ENCODE measurements at regions not wholly inside any gene's neighbourhood (a gene's known extent, or its start where the extent isn't known, plus 50 kb on each side); places are given as distances from the start of the nearest gene placed in this dataset.

DNA sequence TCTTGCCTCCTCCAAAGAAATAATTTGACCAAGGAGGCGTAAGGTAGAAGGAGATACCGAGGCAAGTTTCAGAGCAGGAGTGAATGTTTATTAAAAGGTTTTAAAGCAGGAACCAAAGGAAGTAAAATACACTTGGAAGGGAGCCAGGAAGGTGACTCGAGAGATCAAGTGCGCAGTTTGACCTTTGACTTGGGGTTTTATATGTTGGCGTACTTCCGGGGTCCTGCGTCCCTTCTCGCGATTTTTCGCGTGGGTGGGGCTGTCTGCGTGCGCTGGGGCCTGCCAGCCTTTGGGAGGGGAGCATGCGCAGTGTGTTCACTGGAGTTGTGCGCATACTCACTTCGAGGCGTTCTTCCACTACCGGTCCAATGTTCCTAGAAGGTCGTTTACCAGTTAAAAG, 166.0 kb upstream of the IRX2 start:
- no peak overlapping the region for H3K9ac ChIP-seq
- peaks cover 37% of the 10 kb centered on the region for H3K9me3 ChIP-seq
- H3K4me3 ChIP-seq = no peak overlapping the region
- no peaks in the 10 kb centered on the region for H3K27me3 ChIP-seq
- no peak for TF ChIP-seq Cebpa-rat (IDR thresholded peaks at IDR 0.05)
- no peak overlapping the region for H3K27ac ChIP-seq
- H3K4me2 ChIP-seq = no peak overlapping the region
- H4K20me1 ChIP-seq = no peaks in the 10 kb centered on the region
- no peaks in the 10 kb centered on the region for H3K36me3 ChIP-seq
- H3K4me1 ChIP-seq = no peaks in the 10 kb centered on the region

GRCh38 chr5:2917093-2917492, 165.6 kb upstream of the IRX2 start:
- Histone ChIP-seq H3K27ac (no peak overlapping the region), H3K36me3 (no peaks in the 10 kb centered on the region), H3K27me3 (no peaks in the 10 kb centered on the region), H3K9me3 (peaks cover 32% of the 10 kb centered on the region), H3K4me3 (no peak overlapping the region), H3K9ac (no peak overlapping the region), H3K4me2 (no peak overlapping the region), H3K4me1 (no peaks in the 10 kb centered on the region), H4K20me1 (no peaks in the 10 kb centered on the region)
- TF ChIP-seq Cebpa-rat (IDR thresholded peaks at IDR 0.05) = no peak

DNA sequence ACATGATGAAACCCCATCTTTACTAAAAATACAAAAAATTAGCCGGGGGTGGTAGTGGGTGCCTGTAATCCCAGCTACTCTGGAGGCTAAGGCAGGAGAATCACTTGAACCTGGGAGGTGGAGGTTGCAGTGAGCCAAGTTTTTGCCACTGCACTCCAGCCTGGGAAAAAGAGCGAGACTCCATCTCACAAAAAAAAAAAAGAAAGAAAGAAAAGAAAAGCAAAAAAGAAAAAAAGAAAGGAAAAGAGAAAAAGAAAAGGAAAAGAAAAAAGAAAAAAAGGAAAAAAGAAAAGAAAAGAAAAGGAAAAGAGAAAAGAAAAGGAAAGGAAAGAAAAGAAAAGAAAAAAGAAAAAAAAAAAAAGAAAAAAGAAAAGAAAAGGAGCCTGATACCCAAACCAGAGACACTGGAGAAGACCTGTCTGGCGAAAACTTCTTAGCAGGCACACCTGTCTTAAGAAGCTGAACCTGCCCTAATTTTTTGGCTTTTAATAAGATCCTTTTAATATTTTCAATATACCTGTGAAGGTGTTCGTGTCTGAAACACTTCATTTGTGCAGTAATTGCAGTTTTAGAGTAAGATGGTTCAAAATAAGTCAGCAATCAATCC, 164.7 kb upstream of the IRX2 start:
- no peak for TF ChIP-seq Cebpa-rat (IDR thresholded peaks at IDR 0.05)
- H3K4me2 ChIP-seq = no peak overlapping the region

GRCh38 chr5:2914981-2915484, 163.6 kb upstream of the IRX2 start:
- Histone ChIP-seq H3K4me2 (no peak overlapping the region), H3K36me3 (no peaks in the 10 kb centered on the region), H3K4me1 (no peaks in the 10 kb centered on the region), H3K27ac (no peak overlapping the region), H3K4me3 (no peak overlapping the region), H3K9ac (no peak overlapping the region), H4K20me1 (no peaks in the 10 kb centered on the region), H3K27me3 (no peaks in the 10 kb centered on the region), H3K9me3 (peaks cover 12% of the 10 kb centered on the region)
- no peak for TF ChIP-seq Cebpa-rat (IDR thresholded peaks at IDR 0.05)

More for the DNA sequence above, 164.7 kb upstream of the IRX2 start:
- Histone ChIP-seq H3K9ac (no peak overlapping the region), H3K27ac (no peak overlapping the region), H3K4me3 (no peak overlapping the region), H3K36me3 (no peaks in the 10 kb centered on the region), H3K9me3 (peaks cover 23% of the 10 kb centered on the region), H3K4me1 (no peaks in the 10 kb centered on the region), H4K20me1 (no peaks in the 10 kb centered on the region), H3K27me3 (no peaks in the 10 kb centered on the region)

DNA sequence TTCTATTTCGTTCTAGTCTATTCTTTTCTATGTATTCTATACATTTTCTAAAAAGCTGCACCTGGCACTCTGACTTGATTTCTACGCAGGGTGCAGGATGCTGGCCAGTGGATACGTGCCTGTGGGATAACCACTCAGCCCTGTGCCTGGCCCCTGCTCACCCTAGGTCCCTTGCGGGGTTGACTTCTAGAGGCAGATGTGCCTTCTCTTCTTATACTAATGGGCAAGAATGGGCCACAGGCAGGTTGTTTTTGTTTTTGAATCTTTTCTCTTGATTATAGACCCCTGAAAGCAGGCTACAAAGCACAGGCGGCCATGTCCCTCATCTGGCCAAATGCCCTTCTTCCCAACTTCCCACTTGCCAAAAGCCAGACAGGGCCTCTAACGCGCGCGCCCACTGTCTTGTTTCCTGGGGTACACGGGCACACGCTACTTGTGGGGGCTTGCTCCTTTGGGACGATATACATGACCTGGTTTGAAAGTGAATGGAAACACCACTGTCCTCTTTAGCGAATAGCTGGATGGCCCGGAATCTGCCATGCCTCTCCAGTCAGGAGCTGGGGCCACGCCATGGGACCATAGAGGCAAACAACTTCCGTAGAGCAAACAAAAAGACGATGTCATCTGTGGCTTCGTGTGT, 162.7 kb upstream of the IRX2 start:
- no peak overlapping the region for H3K4me3 ChIP-seq

DNA sequence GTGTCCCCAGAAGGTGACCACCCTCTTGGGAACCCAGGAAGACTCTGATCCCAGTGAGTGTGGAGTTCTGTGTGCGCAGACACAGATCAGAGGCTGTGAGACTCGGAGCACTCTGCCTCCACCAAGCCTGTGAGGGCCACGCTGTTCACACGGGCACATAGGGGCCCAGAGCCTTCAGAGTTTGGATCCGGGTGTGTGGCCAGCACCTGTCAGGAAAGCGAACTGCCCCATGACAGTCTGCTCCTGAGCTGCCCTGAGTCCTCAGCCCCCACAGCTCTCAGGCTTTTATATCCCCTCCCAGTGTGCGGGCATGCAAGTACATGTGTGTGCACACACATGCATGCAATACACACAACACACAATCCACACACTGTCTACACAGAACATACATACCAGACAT, 161.8 kb upstream of the IRX2 start:
- TF ChIP-seq Cebpa-rat (IDR thresholded peaks at IDR 0.05) = no peak
- H3K4me1 ChIP-seq = no peaks in the 10 kb centered on the region
- H3K36me3 ChIP-seq = no peaks in the 10 kb centered on the region
- H3K27ac ChIP-seq = no peak overlapping the region
- H3K27me3 ChIP-seq = no peaks in the 10 kb centered on the region
- H3K4me2 ChIP-seq = no peak overlapping the region
- H3K4me3 ChIP-seq = no peak overlapping the region
- H4K20me1 ChIP-seq = no peaks in the 10 kb centered on the region
- H3K9ac ChIP-seq = no peak overlapping the region
- H3K9me3 ChIP-seq = no peaks in the 10 kb centered on the region; the same call in 1 of the 2 replicates

More for the DNA sequence above, 162.7 kb upstream of the IRX2 start:
- no peak overlapping the region for H3K4me2 ChIP-seq
- no peaks in the 10 kb centered on the region for H3K27me3 ChIP-seq
- H3K4me1 ChIP-seq = no peaks in the 10 kb centered on the region
- no peak overlapping the region for H3K27ac ChIP-seq
- no peaks in the 10 kb centered on the region for H3K36me3 ChIP-seq
- H3K9ac ChIP-seq = no peak overlapping the region
- H4K20me1 ChIP-seq = no peaks in the 10 kb centered on the region
- TF ChIP-seq Cebpa-rat (IDR thresholded peaks at IDR 0.05) = no peak
- H3K9me3 ChIP-seq = peaks cover 3% of the 10 kb centered on the region; the same call in 1 of the 2 replicates

DNA sequence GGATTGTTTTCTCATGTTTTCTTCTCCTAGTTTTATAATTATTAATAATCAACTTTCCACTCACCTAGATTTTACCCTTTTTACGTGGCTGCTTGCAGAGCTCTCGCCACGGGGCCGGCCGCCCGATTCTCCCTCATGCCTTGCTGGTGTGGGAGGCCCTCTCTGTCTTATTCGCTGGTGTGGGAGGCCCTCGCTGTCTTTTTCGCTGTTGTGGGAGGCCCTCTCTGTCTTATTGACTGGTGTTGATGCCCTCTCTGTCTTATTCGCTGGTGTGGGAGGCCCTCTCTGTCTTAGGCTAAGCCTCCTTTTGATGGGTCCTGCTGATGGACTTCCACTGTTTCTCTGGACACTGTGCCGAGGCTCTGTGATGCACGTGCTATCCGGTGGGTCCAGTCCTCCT, 161.3 kb upstream of the IRX2 start:
- no peak overlapping the region for H3K4me2 ChIP-seq
- H3K27ac ChIP-seq = no peak overlapping the region
- no peaks in the 10 kb centered on the region for H4K20me1 ChIP-seq
- no peak overlapping the region for H3K9ac ChIP-seq
- no peak overlapping the region for H3K4me3 ChIP-seq
- no peaks in the 10 kb centered on the region; the same call in 1 of the 2 replicates for H3K9me3 ChIP-seq
- no peaks in the 10 kb centered on the region for H3K27me3 ChIP-seq
- TF ChIP-seq Cebpa-rat (IDR thresholded peaks at IDR 0.05) = no peak
- no peaks in the 10 kb centered on the region for H3K4me1 ChIP-seq
- no peaks in the 10 kb centered on the region for H3K36me3 ChIP-seq

DNA sequence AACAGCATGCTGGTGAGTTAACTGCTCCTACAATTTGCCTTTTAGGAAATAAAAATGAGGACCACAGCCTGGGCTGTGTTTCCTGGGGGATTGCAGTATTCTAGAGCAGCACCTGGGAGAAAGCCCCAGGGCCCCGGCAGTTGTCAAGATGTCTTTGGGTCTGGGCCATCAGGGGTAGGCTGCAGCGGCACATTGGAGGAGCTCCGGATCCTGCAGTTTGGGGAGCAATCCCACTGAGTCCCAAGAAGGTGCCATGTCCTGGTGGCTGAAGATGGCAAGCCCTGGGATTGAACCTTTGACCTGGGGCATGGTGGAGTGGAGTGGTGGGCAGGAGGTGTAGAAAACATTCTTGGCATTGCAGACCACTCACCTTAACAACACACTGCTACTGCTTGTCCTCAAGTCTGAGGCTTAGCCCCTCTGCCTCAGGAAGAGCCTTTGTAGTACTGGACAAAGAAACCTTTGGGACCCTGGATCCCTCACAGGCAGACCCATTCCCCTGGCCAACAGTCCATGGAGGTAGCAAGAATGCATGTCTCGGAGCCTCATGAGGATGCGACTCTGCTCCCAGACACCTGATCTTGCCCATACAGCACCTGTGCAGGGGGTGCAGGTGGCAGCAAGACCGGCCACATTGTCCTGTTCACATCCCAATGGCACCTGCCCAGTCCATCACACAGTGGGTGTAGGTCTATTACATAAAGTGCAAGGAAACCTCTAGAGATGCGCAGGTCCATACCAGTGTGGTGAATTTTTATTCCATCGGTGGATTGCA, 159.1 kb upstream of the IRX2 start:
- Histone ChIP-seq H3K4me3 (no peak overlapping the region), H3K27me3 (no peaks in the 10 kb centered on the region), H3K4me1 (no peaks in the 10 kb centered on the region), H3K9ac (no peak overlapping the region), H3K36me3 (no peaks in the 10 kb centered on the region), H4K20me1 (no peaks in the 10 kb centered on the region), H3K9me3 (no peaks in the 10 kb centered on the region), H3K4me2 (no peak overlapping the region), H3K27ac (no peak overlapping the region)
- no peak for TF ChIP-seq Cebpa-rat (IDR thresholded peaks at IDR 0.05)

- no peak overlapping the region for H3K9ac ChIP-seq
- H3K4me1 ChIP-seq = no peaks in the 10 kb centered on the region
- no peak overlapping the region for H3K4me3 ChIP-seq
- H3K9me3 ChIP-seq = no peaks in the 10 kb centered on the region
- H3K27ac ChIP-seq = no peak overlapping the region
- TF ChIP-seq Cebpa-rat (IDR thresholded peaks at IDR 0.05) = no peak
- no peak overlapping the region for H3K4me2 ChIP-seq
- no peaks in the 10 kb centered on the region for H3K36me3 ChIP-seq
- H4K20me1 ChIP-seq = no peaks in the 10 kb centered on the region
- no peaks in the 10 kb centered on the region for H3K27me3 ChIP-seq
These were observed 157.6 kb upstream of the IRX2 start for GRCh38 chr5:2909035-2909434.

DNA sequence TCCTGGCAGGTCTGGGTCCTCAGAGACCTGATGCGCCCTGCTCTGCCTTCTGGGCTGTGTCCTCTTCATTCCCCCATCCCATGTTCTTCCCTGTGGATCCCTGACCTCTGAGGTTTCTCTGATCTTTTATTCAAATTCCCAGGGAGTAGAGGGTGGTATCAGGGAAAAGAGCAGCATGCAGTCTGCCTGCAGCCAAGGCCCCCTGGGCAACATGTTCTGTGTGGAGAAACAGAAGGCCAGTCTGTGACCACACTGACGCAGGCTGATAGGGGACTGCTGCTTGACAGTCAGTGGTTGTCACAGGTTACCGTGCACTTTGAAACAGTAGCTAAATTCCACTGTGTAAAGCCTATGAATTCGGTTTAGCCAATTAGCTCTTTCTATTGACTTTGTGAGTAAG, 156.6 kb upstream of the IRX2 start:
- no peaks in the 10 kb centered on the region for H3K36me3 ChIP-seq
- no peak overlapping the region for H3K4me3 ChIP-seq
- H3K9ac ChIP-seq = no peak overlapping the region
- H3K27me3 ChIP-seq = no peaks in the 10 kb centered on the region
- H3K4me1 ChIP-seq = no peaks in the 10 kb centered on the region
- no peaks in the 10 kb centered on the region for H4K20me1 ChIP-seq
- no peaks in the 10 kb centered on the region for H3K9me3 ChIP-seq
- TF ChIP-seq Cebpa-rat (IDR thresholded peaks at IDR 0.05) = no peak
- H3K4me2 ChIP-seq = no peak overlapping the region
- no peak overlapping the region for H3K27ac ChIP-seq

Measured in BLaER1 (cell line).